ENCODE measurements at regions not wholly inside any gene's neighbourhood (a gene's known extent, or its start where the extent isn't known, plus 50 kb on each side); places are given as distances from the start of the nearest gene placed in this dataset.

GRCh38 chr10:3654980-3655379 lies 130.0 kb downstream of the KLF6 start:
- TF ChIP-seq ZFP3 (CRISPR knock-in tag; IDR thresholded peaks at IDR 0.05) (no peak), ZNF565 (CRISPR knock-in tag; conservative IDR thresholded peaks at IDR 0.05; ENCODE audit: low read depth) (no peak), ISL1 (CRISPR knock-in tag; IDR thresholded peaks at IDR 0.05) (no peak), ESRRG (CRISPR knock-in tag; IDR thresholded peaks at IDR 0.05) (no peak), ZNF70 (CRISPR knock-in tag; IDR thresholded peaks at IDR 0.05) (no peak), ZNF8 (CRISPR knock-in tag; IDR thresholded peaks at IDR 0.05) (no peak), TSHZ2 (CRISPR knock-in tag; IDR thresholded peaks at IDR 0.05) (no peak), RARB (CRISPR knock-in tag; IDR thresholded peaks at IDR 0.05) (no peak), TCF4 (CRISPR knock-in tag; IDR thresholded peaks at IDR 0.05; ENCODE audit: borderline replicate concordance) (no peak), CREB5 (CRISPR knock-in tag; IDR thresholded peaks at IDR 0.05; ENCODE audit: low read depth) (no peak), TOX (CRISPR knock-in tag; IDR thresholded peaks at IDR 0.05; ENCODE audit: borderline replicate concordance) (no peak), ZFP30 (CRISPR knock-in tag; IDR thresholded peaks at IDR 0.05) (no peak)
- TF ChIP-seq, protein P1, sequence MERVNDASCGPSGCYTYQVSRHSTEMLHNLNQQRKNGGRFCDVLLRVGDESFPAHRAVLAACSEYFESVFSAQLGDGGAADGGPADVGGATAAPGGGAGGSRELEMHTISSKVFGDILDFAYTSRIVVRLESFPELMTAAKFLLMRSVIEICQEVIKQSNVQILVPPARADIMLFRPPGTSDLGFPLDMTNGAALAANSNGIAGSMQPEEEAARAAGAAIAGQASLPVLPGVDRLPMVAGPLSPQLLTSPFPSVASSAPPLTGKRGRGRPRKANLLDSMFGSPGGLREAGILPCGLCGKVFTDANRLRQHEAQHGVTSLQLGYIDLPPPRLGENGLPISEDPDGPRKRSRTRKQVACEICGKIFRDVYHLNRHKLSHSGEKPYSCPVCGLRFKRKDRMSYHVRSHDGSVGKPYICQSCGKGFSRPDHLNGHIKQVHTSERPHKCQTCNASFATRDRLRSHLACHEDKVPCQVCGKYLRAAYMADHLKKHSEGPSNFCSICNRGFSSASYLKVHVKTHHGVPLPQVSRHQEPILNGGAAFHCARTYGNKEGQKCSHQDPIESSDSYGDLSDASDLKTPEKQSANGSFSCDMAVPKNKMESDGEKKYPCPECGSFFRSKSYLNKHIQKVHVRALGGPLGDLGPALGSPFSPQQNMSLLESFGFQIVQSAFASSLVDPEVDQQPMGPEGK (CRISPR knock-in tag; IDR thresholded peaks at IDR 0.05; ENCODE audit: borderline replicate concordance): no peak
- TF ChIP-seq, protein P2, sequence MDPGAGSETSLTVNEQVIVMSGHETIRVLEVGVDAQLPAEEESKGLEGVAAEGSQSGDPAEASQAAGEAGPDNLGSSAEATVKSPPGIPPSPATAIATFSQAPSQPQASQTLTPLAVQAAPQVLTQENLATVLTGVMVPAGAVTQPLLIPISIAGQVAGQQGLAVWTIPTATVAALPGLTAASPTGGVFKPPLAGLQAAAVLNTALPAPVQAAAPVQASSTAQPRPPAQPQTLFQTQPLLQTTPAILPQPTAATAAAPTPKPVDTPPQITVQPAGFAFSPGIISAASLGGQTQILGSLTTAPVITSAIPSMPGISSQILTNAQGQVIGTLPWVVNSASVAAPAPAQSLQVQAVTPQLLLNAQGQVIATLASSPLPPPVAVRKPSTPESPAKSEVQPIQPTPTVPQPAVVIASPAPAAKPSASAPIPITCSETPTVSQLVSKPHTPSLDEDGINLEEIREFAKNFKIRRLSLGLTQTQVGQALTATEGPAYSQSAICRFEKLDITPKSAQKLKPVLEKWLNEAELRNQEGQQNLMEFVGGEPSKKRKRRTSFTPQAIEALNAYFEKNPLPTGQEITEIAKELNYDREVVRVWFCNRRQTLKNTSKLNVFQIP (CRISPR knock-in tag; IDR thresholded peaks at IDR 0.05; ENCODE audit: borderline replicate concordance, low read depth): no peak
